ENCODE measurements at regions not wholly inside any gene's neighbourhood (a gene's known extent, or its start where the extent isn't known, plus 50 kb on each side); places are given as distances from the start of the nearest gene placed in this dataset.

DNA sequence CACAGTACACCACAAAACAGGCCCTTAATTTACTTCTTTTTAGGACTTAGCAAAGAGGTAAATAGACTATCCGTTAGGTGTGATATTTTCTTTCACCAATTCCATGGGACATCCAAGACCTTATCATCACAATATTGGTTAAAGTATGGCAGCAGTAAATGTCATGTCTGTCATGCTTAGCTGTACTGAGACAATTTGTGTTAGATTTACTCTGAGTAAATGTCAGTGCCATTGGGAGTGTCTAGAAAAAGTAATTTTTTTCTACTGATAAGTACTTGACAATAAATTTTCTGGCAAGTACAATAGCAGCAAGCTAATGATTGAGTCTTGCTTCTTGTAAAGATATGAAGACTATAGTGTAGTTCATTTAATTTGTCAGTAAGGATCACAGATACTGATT lies 756.1 kb downstream of the FAM133A start:
- no peak for TF ChIP-seq POLR2A (IDR thresholded peaks at IDR 0.05; ENCODE audit: low read depth, low read length)
- TF ChIP-seq POLR2AphosphoS5 (IDR thresholded peaks at IDR 0.05; ENCODE audit: low read depth, low read length) = no peak
- TF ChIP-seq TAF1 (IDR thresholded peaks at IDR 0.05; ENCODE audit: borderline replicate concordance, low read depth, low read length) = no peak

Data from GM12892 (cell line).